DND-41 (cell line): ENCODE measurements at regions not wholly inside any gene's neighbourhood (a gene's known extent, or its start where the extent isn't known, plus 50 kb on each side); places are given as distances from the start of the nearest gene placed in this dataset.

Source experiments
- ATAC-seq: fragments of 200-7000 bp; cut with Tn5 transposase; 3 replicates; pipeline ENCODE4 v1.9.1; 2021; ENCODE audit warnings: low read depth; ENCODE audit not compliant: insufficient read depth
- DNase-seq: peaks from one replicate; pipeline ENCODE4 v3.0.0-alpha.2; 2020
- H2AFZ ChIP-seq: 2 replicates; pipeline ENCODE4 v1.6.0; 2012; ENCODE audit warnings: low read depth, low read length
- H3K27ac ChIP-seq: 2 replicates; pipeline ENCODE4 v1.5.1; 2012; ENCODE audit warnings: low read length, inconsistent platforms
- H3K27me3 ChIP-seq: fragments of 200-600 bp; sonication (generic); 2 replicates; pipeline ENCODE4 v1.6.0; 2012; ENCODE audit warnings: low read length, mild to moderate bottlenecking, inconsistent platforms; ENCODE audit not compliant: insufficient read depth, poor library complexity
- H3K36me3 ChIP-seq: 2 replicates; pipeline ENCODE4 v1.5.1; 2012; ENCODE audit warnings: low read length, inconsistent platforms; ENCODE audit not compliant: insufficient read depth
- H3K4me1 ChIP-seq: 2 replicates; pipeline ENCODE4 v1.5.1; 2012; ENCODE audit warnings: mild to moderate bottlenecking, low read length; ENCODE audit not compliant: insufficient read depth
- H3K4me2 ChIP-seq: 2 replicates; pipeline ENCODE4 v1.6.0; 2012; ENCODE audit warnings: mild to moderate bottlenecking, moderate library complexity, low read length, inconsistent platforms; ENCODE audit not compliant: insufficient read depth
- H3K4me3 ChIP-seq, 2 experiments: fragments of 200-600 bp in 1 of 2; shearing (Covaris generic) in 1 of 2; 2 replicates each; pipeline ENCODE4 v1.5.1; 2012 to 2016; ENCODE audit warnings: inconsistent platforms in 2 of 2, low read length in 2 of 2, mild to moderate bottlenecking in 2 of 2, low read depth in 1 of 2, moderate library complexity in 1 of 2
- H3K79me2 ChIP-seq: 2 replicates; pipeline ENCODE4 v1.6.0; 2012; ENCODE audit warnings: low read length, inconsistent platforms; ENCODE audit not compliant: insufficient read depth
- H3K9ac ChIP-seq: 2 replicates; pipeline ENCODE4 v1.6.0; 2012; ENCODE audit warnings: low read depth, mild to moderate bottlenecking, inconsistent platforms, low read length, moderate library complexity
- H3K9me3 ChIP-seq: 2 replicates; pipeline ENCODE4 v1.5.1; 2012; ENCODE audit warnings: low read length, moderate library complexity, mild to moderate bottlenecking, inconsistent platforms; ENCODE audit not compliant: insufficient read depth, severe bottlenecking
- H4K20me1 ChIP-seq: 2 replicates; pipeline ENCODE4 v1.6.0; 2012; ENCODE audit warnings: low read length; ENCODE audit not compliant: insufficient read depth
- CTCF ChIP-seq: IDR thresholded peaks from 2 replicates; pipeline ENCODE4 v1.5.1; 2012; ENCODE audit warnings: borderline replicate concordance, low read length, moderate library complexity, mild to moderate bottlenecking; ENCODE audit not compliant: poor library complexity, severe bottlenecking; ENCODE audit errors: extremely low read depth
- EZH2 ChIP-seq: IDR thresholded peaks from 3 replicates; pipeline ENCODE4 v1.6.1; 2012; ENCODE audit warnings: borderline replicate concordance, low read depth, mild to moderate bottlenecking, moderate library complexity, low read length, inconsistent platforms; ENCODE audit not compliant: severe bottlenecking

GRCh38 chr10:127827354-127828140 is 65.2 kb downstream of the CLRN3 start:
- no peak for DNase-seq
- Histone ChIP-seq H3K79me2 (no peaks in the 10 kb centered on the region), H3K4me2 (no peak overlapping the region), H4K20me1 (no peaks in the 10 kb centered on the region), H3K9ac (no peak overlapping the region), H3K4me3 (no peak overlapping the region), H3K36me3 (no peaks in the 10 kb centered on the region), H3K4me1 (no peaks in the 10 kb centered on the region), H3K27me3 (peaks cover 5% of the 10 kb centered on the region), H3K27ac (no peak overlapping the region), H2AFZ (no peak overlapping the region), H3K9me3 (peaks cover 7% of the 10 kb centered on the region)
- no peak for ATAC-seq
- TF ChIP-seq EZH2 = no peak
- TF ChIP-seq CTCF = no peak
